PC-3 (cell line): ENCODE measurements at regions not wholly inside any gene's neighbourhood (a gene's known extent, or its start where the extent isn't known, plus 50 kb on each side); places are given as distances from the start of the nearest gene placed in this dataset.

Source experiments
- EZH2 ChIP-seq: fragments of 300-600 bp; sonication (generic); IDR thresholded peaks from one replicate; pipeline ENCODE4 v1.6.1; 2017; ENCODE audit warnings: antibody characterized with exemption, mild to moderate bottlenecking, low read length; ENCODE audit not compliant: unreplicated experiment
- EZH2phosphoT487 ChIP-seq: fragments of 300-600 bp; sonication (generic); IDR thresholded peaks from 2 replicates; pipeline ENCODE4 v1.6.1; 2018; ENCODE audit warnings: mild to moderate bottlenecking, antibody characterized with exemption, low read length, borderline replicate concordance
- TF ChIP-seq, protein P1 (sequence below): fragments of 300-600 bp; sonication (generic); conservative IDR thresholded peaks from 2 replicates; pipeline ENCODE4 v1.5.1; 2017; ENCODE audit warnings: antibody characterized with exemption, low read depth, mild to moderate bottlenecking, low read length

DNA sequence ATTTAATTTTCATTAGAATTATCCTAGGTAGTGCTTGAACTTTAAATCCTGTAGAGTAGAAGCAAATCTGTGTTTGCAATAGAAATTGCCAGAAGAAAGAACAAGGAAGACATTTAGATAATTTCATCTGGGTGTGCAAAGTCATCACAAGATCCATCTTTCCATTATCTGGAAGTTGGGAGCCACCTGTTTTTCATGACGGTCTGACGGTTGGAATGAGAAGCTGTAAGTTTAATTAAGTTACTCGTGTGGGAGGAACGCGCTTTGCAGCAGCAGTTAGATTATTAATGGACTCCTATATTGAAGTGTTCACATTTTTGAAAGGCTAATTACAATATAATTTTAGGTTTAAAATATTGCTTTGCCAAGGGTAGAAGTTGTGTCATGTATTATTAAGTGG lies 69.9 kb upstream of the PARD3B start:
- TF ChIP-seq, protein P1, sequence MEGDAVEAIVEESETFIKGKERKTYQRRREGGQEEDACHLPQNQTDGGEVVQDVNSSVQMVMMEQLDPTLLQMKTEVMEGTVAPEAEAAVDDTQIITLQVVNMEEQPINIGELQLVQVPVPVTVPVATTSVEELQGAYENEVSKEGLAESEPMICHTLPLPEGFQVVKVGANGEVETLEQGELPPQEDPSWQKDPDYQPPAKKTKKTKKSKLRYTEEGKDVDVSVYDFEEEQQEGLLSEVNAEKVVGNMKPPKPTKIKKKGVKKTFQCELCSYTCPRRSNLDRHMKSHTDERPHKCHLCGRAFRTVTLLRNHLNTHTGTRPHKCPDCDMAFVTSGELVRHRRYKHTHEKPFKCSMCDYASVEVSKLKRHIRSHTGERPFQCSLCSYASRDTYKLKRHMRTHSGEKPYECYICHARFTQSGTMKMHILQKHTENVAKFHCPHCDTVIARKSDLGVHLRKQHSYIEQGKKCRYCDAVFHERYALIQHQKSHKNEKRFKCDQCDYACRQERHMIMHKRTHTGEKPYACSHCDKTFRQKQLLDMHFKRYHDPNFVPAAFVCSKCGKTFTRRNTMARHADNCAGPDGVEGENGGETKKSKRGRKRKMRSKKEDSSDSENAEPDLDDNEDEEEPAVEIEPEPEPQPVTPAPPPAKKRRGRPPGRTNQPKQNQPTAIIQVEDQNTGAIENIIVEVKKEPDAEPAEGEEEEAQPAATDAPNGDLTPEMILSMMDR: no peak
- TF ChIP-seq EZH2 (no peak), EZH2phosphoT487 (no peak)
